ENCODE measurements at regions not wholly inside any gene's neighbourhood (a gene's known extent, or its start where the extent isn't known, plus 50 kb on each side); places are given as distances from the start of the nearest gene placed in this dataset.

- H3K27ac ChIP-seq (ENCODE audit: low read depth, low read length, poor library complexity, severe bottlenecking), result no peak overlapping the region
- no peak overlapping the region for H3K4me3 ChIP-seq (ENCODE audit: low read depth, low read length, poor library complexity, severe bottlenecking)
- H3K9ac ChIP-seq (ENCODE audit: low read length), result no peak overlapping the region
- H3K9me3 ChIP-seq (ENCODE audit: low read length), result no peaks in the 10 kb centered on the region
- H3K9me2 ChIP-seq (ENCODE audit: low read depth, low read length), result no peaks in the 10 kb centered on the region
- no peak overlapping the region for H3K4me2 ChIP-seq (ENCODE audit: low read length)
- no peaks in the 10 kb centered on the region for H3K79me2 ChIP-seq (ENCODE audit: insufficient read depth, low read length)
- H3F3A ChIP-seq (ENCODE audit: insufficient read depth, low read length), result no peaks in the 10 kb centered on the region
- H2AFZ ChIP-seq (ENCODE audit: low read length), result no peak overlapping the region
- peaks cover 5% of the 10 kb centered on the region for H3K4me1 ChIP-seq (ENCODE audit: insufficient read depth, low read length, severe bottlenecking)
- no peaks in the 10 kb centered on the region for H3K36me3 ChIP-seq (ENCODE audit: insufficient read depth, low read length)
- TF ChIP-seq CTCF (IDR thresholded peaks at IDR 0.05; ENCODE audit: low read length) (no peak), EZH2 (IDR thresholded peaks at IDR 0.05; ENCODE audit: borderline replicate concordance, low read length) (no peak)
- H3K27me3 ChIP-seq (ENCODE audit: insufficient read depth, low read length), result no peaks in the 10 kb centered on the region
- H4K20me1 ChIP-seq (ENCODE audit: insufficient read depth, low read length), result no peaks in the 10 kb centered on the region
Observed at GRCh38 chr5:107320846-107321245, 349.9 kb downstream of the EFNA5 start.

GRCh38 chr5:107320376-107320775 is 350.4 kb downstream of the EFNA5 start:
- H3K27ac ChIP-seq (ENCODE audit: low read depth, low read length, poor library complexity, severe bottlenecking), result no peak overlapping the region
- no peaks in the 10 kb centered on the region for H3K79me2 ChIP-seq (ENCODE audit: insufficient read depth, low read length)
- no peak overlapping the region for H3K4me3 ChIP-seq (ENCODE audit: low read depth, low read length, poor library complexity, severe bottlenecking)
- no peak for TF ChIP-seq CTCF (IDR thresholded peaks at IDR 0.05; ENCODE audit: low read length)
- TF ChIP-seq EZH2 (IDR thresholded peaks at IDR 0.05; ENCODE audit: borderline replicate concordance, low read length), result no peak
- H2AFZ ChIP-seq (ENCODE audit: low read length), result no peak overlapping the region
- no peak overlapping the region for H3K4me2 ChIP-seq (ENCODE audit: low read length)
- H3K9me3 ChIP-seq (ENCODE audit: low read length), result no peaks in the 10 kb centered on the region
- no peaks in the 10 kb centered on the region for H3K36me3 ChIP-seq (ENCODE audit: insufficient read depth, low read length)
- H3F3A ChIP-seq (ENCODE audit: insufficient read depth, low read length), result no peaks in the 10 kb centered on the region
- no peak overlapping the region for H3K9ac ChIP-seq (ENCODE audit: low read length)
- H4K20me1 ChIP-seq (ENCODE audit: insufficient read depth, low read length), result no peaks in the 10 kb centered on the region
- H3K4me1 ChIP-seq (ENCODE audit: insufficient read depth, low read length, severe bottlenecking), result peaks cover 5% of the 10 kb centered on the region
- H3K9me2 ChIP-seq (ENCODE audit: low read depth, low read length), result no peaks in the 10 kb centered on the region
- H3K27me3 ChIP-seq (ENCODE audit: insufficient read depth, low read length), result no peaks in the 10 kb centered on the region

GRCh38 chr5:107319901-107320300 is 350.8 kb downstream of the EFNA5 start:
- H2AFZ ChIP-seq (ENCODE audit: low read length), result no peak overlapping the region
- no peak overlapping the region for H3K27ac ChIP-seq (ENCODE audit: low read depth, low read length, poor library complexity, severe bottlenecking)
- no peaks in the 10 kb centered on the region for H3K27me3 ChIP-seq (ENCODE audit: insufficient read depth, low read length)
- H3K36me3 ChIP-seq (ENCODE audit: insufficient read depth, low read length), result no peaks in the 10 kb centered on the region
- TF ChIP-seq CTCF (IDR thresholded peaks at IDR 0.05; ENCODE audit: low read length) (no peak), EZH2 (IDR thresholded peaks at IDR 0.05; ENCODE audit: borderline replicate concordance, low read length) (no peak)
- H3K79me2 ChIP-seq (ENCODE audit: insufficient read depth, low read length), result no peaks in the 10 kb centered on the region
- H3K4me3 ChIP-seq (ENCODE audit: low read depth, low read length, poor library complexity, severe bottlenecking), result no peak overlapping the region
- H4K20me1 ChIP-seq (ENCODE audit: insufficient read depth, low read length), result no peaks in the 10 kb centered on the region
- no peak overlapping the region for H3K4me2 ChIP-seq (ENCODE audit: low read length)
- H3K4me1 ChIP-seq (ENCODE audit: insufficient read depth, low read length, severe bottlenecking), result peaks cover 5% of the 10 kb centered on the region
- H3F3A ChIP-seq (ENCODE audit: insufficient read depth, low read length), result no peaks in the 10 kb centered on the region
- H3K9me2 ChIP-seq (ENCODE audit: low read depth, low read length), result no peaks in the 10 kb centered on the region
- H3K9me3 ChIP-seq (ENCODE audit: low read length), result no peaks in the 10 kb centered on the region
- H3K9ac ChIP-seq (ENCODE audit: low read length), result no peak overlapping the region
